IPS-NIHi7 (cell line): ENCODE measurements at regions not wholly inside any gene's neighbourhood (a gene's known extent, or its start where the extent isn't known, plus 50 kb on each side); places are given as distances from the start of the nearest gene placed in this dataset.

Experiments
- DNase-seq: peaks from one replicate; pipeline ENCODE4 v3.0.0; 2012; ENCODE audit warnings: mixed read lengths; ENCODE audit errors: extremely low spot score

GRCh38 chr1:185645686-185646085 is 88.5 kb upstream of the HMCN1 start:
- DNase-seq = no peak

- no peak for DNase-seq
These were observed 89.0 kb upstream of the HMCN1 start for GRCh38 chr1:185645162-185645640.

GRCh38 chr1:185644531-185644930 is 89.7 kb upstream of the HMCN1 start:
- no peak for DNase-seq

GRCh38 chr1:185636848-185637247 is 97.3 kb upstream of the HMCN1 start:
- no peak for DNase-seq

GRCh38 chr1:185634704-185635103 is 99.5 kb upstream of the HMCN1 start:
- no peak for DNase-seq

- no peak for DNase-seq
These were observed 101.3 kb upstream of the HMCN1 start for GRCh38 chr1:185632659-185633423.

- DNase-seq = no peak
These were observed 102.3 kb upstream of the HMCN1 start for GRCh38 chr1:185631843-185632242.

- no peak for DNase-seq
These were observed 106.3 kb upstream of the HMCN1 start for GRCh38 chr1:185627761-185628501.

GRCh38 chr1:185627171-185627570 is 107.0 kb upstream of the HMCN1 start:
- DNase-seq = no peak

GRCh38 chr1:185626344-185626743 is 107.8 kb upstream of the HMCN1 start:
- DNase-seq = no peak

GRCh38 chr1:185610954-185611353 is 123.2 kb upstream of the HMCN1 start:
- no peak for DNase-seq

GRCh38 chr1:185608177-185608576 is 126.0 kb upstream of the HMCN1 start:
- DNase-seq = no peak

- no peak for DNase-seq
These were observed 131.0 kb upstream of the HMCN1 start for GRCh38 chr1:185603158-185603557.

GRCh38 chr1:185601189-185601588 is 133.0 kb upstream of the HMCN1 start:
- DNase-seq = no peak

- DNase-seq = no peak
These were observed 133.6 kb upstream of the HMCN1 start for GRCh38 chr1:185600641-185601040.

GRCh38 chr1:185598332-185598731 is 135.9 kb upstream of the HMCN1 start:
- DNase-seq = no peak

GRCh38 chr1:185595835-185596667 is 138.1 kb upstream of the HMCN1 start:
- peak; percentile 78 for DNase-seq

GRCh38 chr1:185594786-185595410 is 139.3 kb upstream of the HMCN1 start:
- no peak for DNase-seq

GRCh38 chr1:185593271-185593670 is 140.9 kb upstream of the HMCN1 start:
- DNase-seq = no peak

- DNase-seq = no peak
These were observed 148.4 kb upstream of the HMCN1 start for GRCh38 chr1:185585770-185586169.

- no peak for DNase-seq
These were observed 152.0 kb upstream of the HMCN1 start for GRCh38 chr1:185581961-185582725.
